ENCODE measurements at regions not wholly inside any gene's neighbourhood (a gene's known extent, or its start where the extent isn't known, plus 50 kb on each side); places are given as distances from the start of the nearest gene placed in this dataset.

DNA sequence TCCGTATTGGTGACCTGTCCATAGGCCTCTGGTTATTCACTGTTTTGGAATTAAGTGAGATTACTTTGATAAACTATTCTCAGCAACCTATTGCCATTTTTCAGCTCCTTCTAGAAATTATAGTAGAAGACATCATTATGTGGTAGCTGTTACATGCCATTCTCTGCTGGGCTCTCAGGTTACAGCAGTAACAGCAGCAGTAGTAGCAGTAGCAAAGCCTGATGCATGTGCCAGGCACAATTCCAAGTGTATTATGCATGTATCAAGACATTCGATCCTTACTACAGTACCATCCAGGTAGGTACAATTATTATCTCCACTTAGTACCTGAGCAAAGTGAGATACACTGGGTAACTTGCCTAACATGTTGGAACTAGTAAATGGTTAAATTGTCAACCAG lies 74.3 kb downstream of the RPS12 start:
- Histone ChIP-seq H3K36me3 (no peaks in the 10 kb centered on the region), H3K27me3 (no peaks in the 10 kb centered on the region), H3K9me3 (no peaks in the 10 kb centered on the region), H3K4me1 (no peaks in the 10 kb centered on the region), H3K4me3 (no peak overlapping the region), H3K27ac (no peak overlapping the region)
- DNase-seq, result no peak
- intact Hi-C loops (cut with DNase I; ENCODE audit: low total_unique reads), result no loop called here
- 77 to 84% (median 83%) methylated on average over 2 of the region's 2 CpGs for WGBS, 5 donors
- TF ChIP-seq, protein P1, sequence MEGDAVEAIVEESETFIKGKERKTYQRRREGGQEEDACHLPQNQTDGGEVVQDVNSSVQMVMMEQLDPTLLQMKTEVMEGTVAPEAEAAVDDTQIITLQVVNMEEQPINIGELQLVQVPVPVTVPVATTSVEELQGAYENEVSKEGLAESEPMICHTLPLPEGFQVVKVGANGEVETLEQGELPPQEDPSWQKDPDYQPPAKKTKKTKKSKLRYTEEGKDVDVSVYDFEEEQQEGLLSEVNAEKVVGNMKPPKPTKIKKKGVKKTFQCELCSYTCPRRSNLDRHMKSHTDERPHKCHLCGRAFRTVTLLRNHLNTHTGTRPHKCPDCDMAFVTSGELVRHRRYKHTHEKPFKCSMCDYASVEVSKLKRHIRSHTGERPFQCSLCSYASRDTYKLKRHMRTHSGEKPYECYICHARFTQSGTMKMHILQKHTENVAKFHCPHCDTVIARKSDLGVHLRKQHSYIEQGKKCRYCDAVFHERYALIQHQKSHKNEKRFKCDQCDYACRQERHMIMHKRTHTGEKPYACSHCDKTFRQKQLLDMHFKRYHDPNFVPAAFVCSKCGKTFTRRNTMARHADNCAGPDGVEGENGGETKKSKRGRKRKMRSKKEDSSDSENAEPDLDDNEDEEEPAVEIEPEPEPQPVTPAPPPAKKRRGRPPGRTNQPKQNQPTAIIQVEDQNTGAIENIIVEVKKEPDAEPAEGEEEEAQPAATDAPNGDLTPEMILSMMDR (IDR thresholded peaks at IDR 0.05), result no peak
- TF ChIP-seq POLR2A (IDR thresholded peaks at IDR 0.05) (no peak), POLR2AphosphoS5 (IDR thresholded peaks at IDR 0.05) (no peak), EP300 (IDR thresholded peaks at IDR 0.05) (no peak)

DNA sequence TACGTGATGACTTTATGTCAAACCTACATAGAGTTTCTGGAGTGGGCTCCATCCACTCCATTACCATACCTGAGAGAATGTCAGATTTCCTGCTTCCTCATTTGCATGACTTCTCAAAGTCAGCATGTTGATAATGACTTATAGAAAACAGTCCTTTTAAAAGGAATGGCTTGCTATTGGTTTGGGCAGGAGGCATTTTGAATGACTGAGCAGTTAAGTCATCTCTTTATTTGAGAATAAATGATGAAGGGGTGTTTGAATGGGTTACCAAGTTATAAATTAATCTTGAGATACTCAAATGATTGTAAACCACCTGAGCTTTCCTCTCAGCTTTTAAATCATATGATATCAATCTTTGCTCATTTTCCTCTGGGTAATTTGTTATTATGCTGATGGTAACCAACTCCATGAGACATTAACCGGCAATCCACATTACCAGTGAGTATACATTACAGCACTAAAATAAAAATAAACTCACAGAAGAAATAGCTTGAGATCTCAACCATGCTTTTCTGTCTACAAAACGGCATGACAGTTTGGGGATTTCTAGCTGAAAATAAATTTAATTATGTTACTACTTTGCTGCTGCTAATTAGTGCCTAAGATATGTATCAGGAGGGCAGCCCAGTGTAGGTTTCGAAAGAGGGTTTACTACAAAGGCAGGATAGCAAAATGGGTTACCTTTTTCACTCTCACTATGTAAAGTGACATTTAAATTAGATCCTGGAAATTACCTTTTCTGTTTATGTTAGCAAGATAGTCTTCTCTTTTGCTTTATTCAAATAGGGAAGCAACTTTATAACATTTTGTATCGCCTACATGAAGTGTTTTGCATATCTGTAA lies 78.8 kb downstream of the RPS12 start:
- intact Hi-C loops (cut with DNase I; ENCODE audit: low total_unique reads), result no loop called here
- Histone ChIP-seq H3K36me3 (no peaks in the 10 kb centered on the region), H3K4me1 (no peaks in the 10 kb centered on the region), H3K4me3 (no peak overlapping the region), H3K27me3 (no peaks in the 10 kb centered on the region), H3K9me3 (no peaks in the 10 kb centered on the region), H3K27ac (no peak overlapping the region)
- DNase-seq, result no peak
- WGBS, 5 donors, result 82 to 91% (median 87%) methylated on average over 5 of the region's 5 CpGs
- TF ChIP-seq, protein P1 (IDR thresholded peaks at IDR 0.05), result no peak

DNA sequence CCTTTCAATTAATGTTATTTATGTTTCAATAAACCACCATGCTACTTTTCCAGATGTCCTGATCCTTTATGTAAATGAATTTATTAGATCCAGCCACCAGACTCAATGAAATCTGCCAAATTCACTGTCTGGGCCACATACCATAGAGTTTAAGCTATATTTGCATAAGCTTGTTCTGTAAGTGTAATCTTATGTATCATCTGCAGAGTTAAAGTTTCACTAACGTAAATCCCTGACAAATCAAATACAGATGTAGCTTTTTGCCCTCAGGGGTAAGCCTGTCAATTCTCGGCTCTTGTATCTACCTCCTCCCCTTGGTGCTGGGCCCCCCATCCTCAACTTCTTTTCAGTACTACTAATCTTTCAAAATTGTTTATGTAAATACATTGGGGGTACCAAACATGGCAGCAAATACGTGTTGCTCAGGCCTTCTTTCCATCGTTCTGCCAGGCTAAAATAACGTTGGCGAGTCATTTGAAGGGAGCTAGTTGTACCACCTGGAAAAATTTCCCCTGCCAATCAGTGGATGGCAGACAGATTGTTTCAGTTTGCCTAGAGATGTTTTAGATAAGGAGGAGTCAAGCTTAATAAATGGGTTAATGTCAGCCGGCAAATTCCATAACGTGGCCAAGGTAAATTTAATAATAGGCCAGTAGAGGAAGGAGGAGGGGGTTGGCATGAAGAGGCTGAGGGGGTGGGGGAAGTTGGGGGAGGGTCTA lies 79.6 kb downstream of the RPS12 start:
- Histone ChIP-seq H3K9me3 (no peaks in the 10 kb centered on the region), H3K27me3 (no peaks in the 10 kb centered on the region), H3K27ac (no peak overlapping the region), H3K4me3 (no peak overlapping the region), H3K4me1 (no peaks in the 10 kb centered on the region), H3K36me3 (no peaks in the 10 kb centered on the region)
- intact Hi-C loops (cut with DNase I; ENCODE audit: low total_unique reads), result no loop called here
- TF ChIP-seq, protein P1 (IDR thresholded peaks at IDR 0.05), result no peak
- no peak for TF ChIP-seq EP300 (IDR thresholded peaks at IDR 0.05)
- TF ChIP-seq POLR2A (IDR thresholded peaks at IDR 0.05), result no peak
- no peak for TF ChIP-seq POLR2AphosphoS5 (IDR thresholded peaks at IDR 0.05)
- 66 to 77% (median 74%) methylated on average over 8 of the region's 8 CpGs for WGBS, 5 donors
- no peak for DNase-seq

DNA sequence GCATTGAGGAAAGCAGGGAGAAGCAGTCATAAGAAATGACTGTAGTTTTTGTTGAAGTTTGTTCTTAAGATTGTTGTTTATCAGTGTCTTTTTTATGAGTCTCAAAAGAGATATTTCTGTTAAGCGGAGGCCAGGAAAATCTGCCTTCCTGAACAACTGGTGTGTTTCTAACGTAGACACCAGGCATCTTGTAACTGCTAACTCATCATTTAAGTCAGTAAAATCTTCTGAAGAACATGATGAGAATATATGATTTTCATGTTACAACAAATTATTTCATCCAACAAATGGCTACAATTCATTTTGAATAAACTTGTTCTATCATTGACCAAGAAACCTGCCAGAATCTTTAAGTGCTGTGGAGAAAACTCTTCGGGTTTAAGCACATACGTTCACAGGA lies 84.0 kb downstream of the RPS12 start:
- TF ChIP-seq EP300 (IDR thresholded peaks at IDR 0.05), result no peak
- Histone ChIP-seq H3K36me3 (no peaks in the 10 kb centered on the region), H3K4me3 (no peak overlapping the region), H3K4me1 (no peaks in the 10 kb centered on the region), H3K27ac (no peak overlapping the region), H3K27me3 (no peaks in the 10 kb centered on the region), H3K9me3 (no peaks in the 10 kb centered on the region)
- intact Hi-C loops (cut with DNase I; ENCODE audit: low total_unique reads), result no loop called here
- 86 to 93% (median 87%) methylated on average over 4 of the region's 4 CpGs for WGBS, 5 donors
- no peak for DNase-seq

DNA sequence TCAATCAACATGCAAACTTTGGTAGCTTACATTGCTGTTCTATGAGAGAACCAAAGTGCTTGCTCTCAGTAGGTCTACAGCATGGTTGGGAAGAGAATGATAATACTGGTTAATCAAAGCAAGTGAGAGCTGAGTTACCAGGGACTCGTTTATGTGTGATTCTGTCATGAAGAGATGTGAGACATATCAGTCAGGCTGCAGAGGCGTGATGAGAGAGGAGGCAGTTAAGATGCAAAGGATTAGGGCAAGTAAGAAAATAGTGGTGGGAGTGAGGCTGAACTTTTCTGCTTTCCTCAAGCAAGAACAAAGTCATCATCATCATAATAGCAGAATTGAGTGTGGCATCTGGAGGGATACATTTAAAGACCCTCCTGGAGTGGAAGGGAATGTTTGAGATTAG lies 86.5 kb downstream of the RPS12 start:
- Histone ChIP-seq H3K27ac (no peak overlapping the region), H3K36me3 (no peaks in the 10 kb centered on the region), H3K9me3 (no peaks in the 10 kb centered on the region), H3K4me1 (no peaks in the 10 kb centered on the region), H3K4me3 (no peak overlapping the region), H3K27me3 (no peaks in the 10 kb centered on the region)
- TF ChIP-seq, protein P1 (IDR thresholded peaks at IDR 0.05), result no peak
- TF ChIP-seq POLR2AphosphoS5 (IDR thresholded peaks at IDR 0.05), result no peak
- no peak for TF ChIP-seq POLR2A (IDR thresholded peaks at IDR 0.05)
- no peak for TF ChIP-seq EP300 (IDR thresholded peaks at IDR 0.05)
- 67 to 77% (median 73%) methylated on average over 2 of the region's 2 CpGs for WGBS, 5 donors
- intact Hi-C loops (cut with DNase I; ENCODE audit: low total_unique reads), result no loop called here
- no peak for DNase-seq
